GM12873 (cell line): ENCODE measurements at regions not wholly inside any gene's neighbourhood (a gene's known extent, or its start where the extent isn't known, plus 50 kb on each side); places are given as distances from the start of the nearest gene placed in this dataset.

Source experiments
- TF ChIP-seq, protein P1 (sequence below): IDR thresholded peaks from 2 replicates; pipeline ENCODE4 v1.5.1; 2012; ENCODE audit warnings: low read depth, mild to moderate bottlenecking, moderate library complexity, low read length, control low read depth; ENCODE audit not compliant: insufficient read depth; ENCODE audit errors: missing control alignments

DNA sequence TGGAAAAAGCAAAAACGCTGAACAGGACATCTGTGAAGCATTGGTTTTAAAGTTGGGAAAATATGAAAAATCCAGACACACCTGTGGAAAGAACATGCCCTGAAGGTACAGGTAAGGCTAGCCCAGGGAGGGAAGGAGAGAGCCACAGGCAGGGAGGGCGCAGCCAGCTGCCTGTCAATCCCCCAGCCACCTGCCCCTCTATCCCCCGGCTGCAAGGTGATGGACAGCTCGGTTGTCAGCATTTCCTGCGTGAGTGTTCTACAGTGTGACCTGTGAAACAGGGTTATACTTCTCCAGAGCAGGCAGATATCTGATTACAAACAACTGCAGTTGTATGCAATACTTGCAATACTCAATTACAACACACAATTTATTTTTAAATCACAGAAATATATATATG, 358.1 kb downstream of the SMOC2 start:
- TF ChIP-seq, protein P1, sequence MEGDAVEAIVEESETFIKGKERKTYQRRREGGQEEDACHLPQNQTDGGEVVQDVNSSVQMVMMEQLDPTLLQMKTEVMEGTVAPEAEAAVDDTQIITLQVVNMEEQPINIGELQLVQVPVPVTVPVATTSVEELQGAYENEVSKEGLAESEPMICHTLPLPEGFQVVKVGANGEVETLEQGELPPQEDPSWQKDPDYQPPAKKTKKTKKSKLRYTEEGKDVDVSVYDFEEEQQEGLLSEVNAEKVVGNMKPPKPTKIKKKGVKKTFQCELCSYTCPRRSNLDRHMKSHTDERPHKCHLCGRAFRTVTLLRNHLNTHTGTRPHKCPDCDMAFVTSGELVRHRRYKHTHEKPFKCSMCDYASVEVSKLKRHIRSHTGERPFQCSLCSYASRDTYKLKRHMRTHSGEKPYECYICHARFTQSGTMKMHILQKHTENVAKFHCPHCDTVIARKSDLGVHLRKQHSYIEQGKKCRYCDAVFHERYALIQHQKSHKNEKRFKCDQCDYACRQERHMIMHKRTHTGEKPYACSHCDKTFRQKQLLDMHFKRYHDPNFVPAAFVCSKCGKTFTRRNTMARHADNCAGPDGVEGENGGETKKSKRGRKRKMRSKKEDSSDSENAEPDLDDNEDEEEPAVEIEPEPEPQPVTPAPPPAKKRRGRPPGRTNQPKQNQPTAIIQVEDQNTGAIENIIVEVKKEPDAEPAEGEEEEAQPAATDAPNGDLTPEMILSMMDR, result no peak

DNA sequence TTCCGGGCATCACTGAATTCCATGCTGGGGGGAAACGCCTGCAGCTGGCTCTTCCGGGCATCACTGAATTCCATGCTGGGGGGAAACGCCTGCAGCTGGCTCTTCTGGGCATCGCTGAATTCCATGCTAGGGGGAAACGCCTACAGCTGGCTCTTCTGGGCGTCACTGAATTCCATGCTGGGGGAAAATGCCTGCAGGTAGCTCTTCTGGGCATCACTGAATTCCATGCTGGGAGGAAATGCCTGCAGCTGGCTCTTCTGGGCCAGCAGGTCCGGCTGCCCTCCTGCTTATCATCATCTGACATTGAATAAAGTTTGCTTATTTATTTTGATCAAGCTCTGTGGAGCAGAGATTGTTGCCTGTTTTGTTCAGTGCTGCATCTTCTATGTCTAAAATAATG, 355.1 kb downstream of the SMOC2 start:
- TF ChIP-seq, protein P1, result no peak

GRCh38 chr6:168794491-168794890, 353.5 kb downstream of the SMOC2 start:
- TF ChIP-seq, protein P1, result no peak

- TF ChIP-seq, protein P1, result no peak
These were observed 352.7 kb downstream of the SMOC2 start for GRCh38 chr6:168793649-168794048.

- TF ChIP-seq, protein P1, result no peak
These were observed 350.9 kb downstream of the SMOC2 start for GRCh38 chr6:168791917-168792316.

DNA sequence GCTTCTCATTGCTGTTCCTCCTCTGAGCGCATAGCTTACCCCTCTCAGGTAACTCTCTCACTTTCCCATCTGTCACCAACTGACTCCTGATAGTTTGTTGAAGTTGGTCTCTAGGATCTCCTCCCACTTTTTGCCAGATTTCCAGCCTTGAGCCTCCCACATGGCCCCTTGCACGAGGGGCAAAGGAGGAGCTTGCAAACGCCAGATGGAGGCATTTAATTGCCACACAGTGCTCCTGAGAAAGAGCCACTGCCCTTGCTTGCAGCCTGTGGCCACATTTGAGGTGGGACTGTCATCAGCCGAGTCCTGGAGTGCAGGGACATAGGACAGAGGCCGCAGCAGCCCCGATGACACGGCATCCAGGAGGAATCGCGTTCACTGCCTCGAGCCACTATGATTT, 348.7 kb downstream of the SMOC2 start:
- TF ChIP-seq, protein P1, result no peak

GRCh38 chr6:168785720-168786511, 344.9 kb downstream of the SMOC2 start:
- TF ChIP-seq, protein P1, result no peak
